Right atrium auricular region (tissue), 2 donors: ENCODE measurements at regions not wholly inside any gene's neighbourhood (a gene's known extent, or its start where the extent isn't known, plus 50 kb on each side); places are given as distances from the start of the nearest gene placed in this dataset.

Source experiments
- DNase-seq: peaks from one replicate; pipeline ENCODE4 v3.0.0-alpha.2; 2019; ENCODE audit warnings: low spot score
- H3K27ac ChIP-seq, 2 donors: fragments of 200-600 bp; sonication (generic); 1 replicate in 1 of 2; 2 replicates in 1 of 2; pipeline ENCODE4 v1.5.1; 2016 to 2019
- H3K27me3 ChIP-seq, 2 donors: fragments of 200-600 bp; sonication (generic); one replicate each; pipeline versions ENCODE4 v1.5.1 to v1.6.0; 2017 to 2019
- H3K36me3 ChIP-seq: fragments of 200-600 bp; sonication (generic); one replicate; pipeline ENCODE4 v1.5.1; 2016
- H3K4me1 ChIP-seq, 2 donors: fragments of 200-600 bp; sonication (generic); one replicate each; pipeline versions ENCODE4 v1.5.1 to v1.6.0; 2017 to 2019
- H3K4me3 ChIP-seq, 2 donors: fragments of 200-600 bp; sonication (generic); 1 replicate in 1 of 2; 2 replicates in 1 of 2; pipeline ENCODE4 v1.5.1; 2017 to 2019; ENCODE audit warnings: mild to moderate bottlenecking in 1 of 2, moderate library complexity in 1 of 2
- H3K9me3 ChIP-seq, 2 donors: fragments of 200-600 bp; sonication (generic); one replicate each; pipeline ENCODE4 v1.5.1; 2019
- TF ChIP-seq, protein P1 (sequence below), 2 donors: fragments of 200-600 bp; sonication (generic); IDR thresholded peaks; one replicate each; pipeline ENCODE4 v1.5.1; 2019; ENCODE audit warnings: antibody characterized with exemption in 2 of 2

- TF ChIP-seq, protein P1, sequence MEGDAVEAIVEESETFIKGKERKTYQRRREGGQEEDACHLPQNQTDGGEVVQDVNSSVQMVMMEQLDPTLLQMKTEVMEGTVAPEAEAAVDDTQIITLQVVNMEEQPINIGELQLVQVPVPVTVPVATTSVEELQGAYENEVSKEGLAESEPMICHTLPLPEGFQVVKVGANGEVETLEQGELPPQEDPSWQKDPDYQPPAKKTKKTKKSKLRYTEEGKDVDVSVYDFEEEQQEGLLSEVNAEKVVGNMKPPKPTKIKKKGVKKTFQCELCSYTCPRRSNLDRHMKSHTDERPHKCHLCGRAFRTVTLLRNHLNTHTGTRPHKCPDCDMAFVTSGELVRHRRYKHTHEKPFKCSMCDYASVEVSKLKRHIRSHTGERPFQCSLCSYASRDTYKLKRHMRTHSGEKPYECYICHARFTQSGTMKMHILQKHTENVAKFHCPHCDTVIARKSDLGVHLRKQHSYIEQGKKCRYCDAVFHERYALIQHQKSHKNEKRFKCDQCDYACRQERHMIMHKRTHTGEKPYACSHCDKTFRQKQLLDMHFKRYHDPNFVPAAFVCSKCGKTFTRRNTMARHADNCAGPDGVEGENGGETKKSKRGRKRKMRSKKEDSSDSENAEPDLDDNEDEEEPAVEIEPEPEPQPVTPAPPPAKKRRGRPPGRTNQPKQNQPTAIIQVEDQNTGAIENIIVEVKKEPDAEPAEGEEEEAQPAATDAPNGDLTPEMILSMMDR (IDR thresholded peaks at IDR 0.05), result no peak
- Histone ChIP-seq H3K9me3 (peaks cover 86 to 100% of the 10 kb centered on the region in 2 donors), H3K4me1 (no peaks in the 10 kb centered on the region), H3K36me3 (peaks cover 100% of the 10 kb centered on the region), H3K27me3 (no peaks in the 10 kb centered on the region), H3K27ac (no peak overlapping the region), H3K4me3 (no peak overlapping the region)
- DNase-seq, result no peak
Observed at GRCh38 chr15:25072857-25073476, 118.2 kb downstream of the SNRPN start.

GRCh38 chr15:25087137-25087536, 132.3 kb downstream of the SNRPN start:
- no peak overlapping the region for H3K4me3 ChIP-seq
- DNase-seq, result no peak
- no peaks in the 10 kb centered on the region for H3K27me3 ChIP-seq
- H3K9me3 ChIP-seq, result peaks cover 5 to 94% of the 10 kb centered on the region in 2 donors
- TF ChIP-seq, protein P1 (IDR thresholded peaks at IDR 0.05), result no peak
- peaks cover 97% of the 10 kb centered on the region for H3K36me3 ChIP-seq
- H3K27ac ChIP-seq, result no peak overlapping the region
- H3K4me1 ChIP-seq, result no peaks in the 10 kb centered on the region

GRCh38 chr15:25088261-25088790, 133.5 kb downstream of the SNRPN start:
- Histone ChIP-seq H3K27me3 (no peaks in the 10 kb centered on the region), H3K4me3 (no peak overlapping the region), H3K9me3 (peaks cover 5 to 94% of the 10 kb centered on the region in 2 donors), H3K4me1 (no peaks in the 10 kb centered on the region), H3K36me3 (peaks cover 95% of the 10 kb centered on the region), H3K27ac (no peak overlapping the region)
- DNase-seq, result peak; percentile 38
- TF ChIP-seq, protein P1 (IDR thresholded peaks at IDR 0.05), result no peak

DNA sequence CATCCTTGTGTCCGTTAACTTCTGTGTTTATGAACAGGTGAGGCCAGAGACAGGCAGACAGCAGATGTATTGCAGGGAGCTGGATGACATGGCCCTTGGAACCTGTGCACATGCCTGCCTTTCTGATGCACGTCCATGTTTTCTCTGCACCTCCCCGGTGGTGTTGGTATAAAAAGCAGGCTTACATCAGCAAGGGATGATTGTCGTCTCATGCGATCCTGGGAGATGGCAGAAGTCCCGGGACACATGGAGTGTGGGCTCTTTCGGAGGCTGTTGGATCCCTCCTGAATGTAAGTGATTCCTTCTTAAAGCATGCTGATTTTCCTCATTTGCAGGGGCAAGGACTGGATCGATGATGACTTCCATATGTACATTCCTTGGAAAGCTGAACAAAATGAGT, 134.8 kb downstream of the SNRPN start:
- peaks cover 95% of the 10 kb centered on the region for H3K36me3 ChIP-seq
- TF ChIP-seq, protein P1 (IDR thresholded peaks at IDR 0.05), result no peak
- no peaks in the 10 kb centered on the region for H3K27me3 ChIP-seq
- no peak overlapping the region for H3K27ac ChIP-seq
- DNase-seq, result peak; percentile 28
- H3K9me3 ChIP-seq, result peaks cover 5 to 94% of the 10 kb centered on the region in 2 donors
- no peak overlapping the region for H3K4me3 ChIP-seq
- H3K4me1 ChIP-seq, result no peaks in the 10 kb centered on the region

GRCh38 chr15:25090073-25090733, 135.4 kb downstream of the SNRPN start:
- peaks cover 5 to 92% of the 10 kb centered on the region in 2 donors for H3K9me3 ChIP-seq
- peak; percentile 47 for DNase-seq
- H3K4me1 ChIP-seq, result no peaks in the 10 kb centered on the region
- H3K4me3 ChIP-seq, result no peak overlapping the region
- no peak overlapping the region for H3K27ac ChIP-seq
- TF ChIP-seq, protein P1 (IDR thresholded peaks at IDR 0.05), result no peak
- peaks cover 95% of the 10 kb centered on the region for H3K36me3 ChIP-seq
- no peaks in the 10 kb centered on the region for H3K27me3 ChIP-seq
